Body of pancreas (tissue), 4 donors: ENCODE measurements at regions not wholly inside any gene's neighbourhood (a gene's known extent, or its start where the extent isn't known, plus 50 kb on each side); places are given as distances from the start of the nearest gene placed in this dataset.
"Not testable (repeated sequence)": the region's sequence is repeated elsewhere in the genome, so short reads cannot be mapped to it uniquely, and the experiment has no call there.

Experiments
- ATAC-seq: fragments of 150-250 bp; one replicate; pipeline ENCODE4 v1.9.1; 2016
- DNase-seq, 4 donors: peaks; one replicate each; pipeline ENCODE4 v3.0.0-alpha.2; 2019
- H3K27ac ChIP-seq, 4 donors: fragments of 200-600 bp; sonication (generic); 1 replicate in 3 of 4; 2 replicates in 1 of 4; pipeline versions ENCODE4 v1.5.1 to v1.6.1; 2016 to 2019; ENCODE audit warnings: mild to moderate bottlenecking in 1 of 4, mixed read lengths in 1 of 4, moderate library complexity in 1 of 4
- H3K27me3 ChIP-seq, 2 donors: fragments of 200-600 bp; sonication (generic); one replicate each; pipeline ENCODE4 v1.6.0; 2016; ENCODE audit warnings: mild to moderate bottlenecking in 1 of 2
- H3K36me3 ChIP-seq, 2 donors: fragments of 200-600 bp; sonication (generic); replicated peaks in 1 of 2; 2 replicates each; pipeline ENCODE4 v1.5.1; 2016; ENCODE audit warnings: low read depth in 2 of 2; ENCODE audit not compliant: insufficient read depth in 1 of 2
- H3K4me1 ChIP-seq: fragments of 200-600 bp; sonication (generic); one replicate; pipeline ENCODE4 v1.6.0; 2016
- H3K4me3 ChIP-seq, 2 donors: fragments of 200-600 bp; sonication (generic); 1 replicate in 1 of 2; 2 replicates in 1 of 2; pipeline ENCODE4 v1.5.1; 2016 to 2019
- H3K9me3 ChIP-seq, 3 donors: fragments of 200-600 bp; sonication (generic); 1 replicate in 2 of 3; 2 replicates in 1 of 3; pipeline ENCODE4 v1.5.1; 2016
- POLR2A ChIP-seq, 3 donors: fragments of 450-650 bp; IDR thresholded peaks; one replicate each; pipeline ENCODE4 v1.6.1; 2016; ENCODE audit warnings: antibody characterized with exemption in 3 of 3, mild to moderate bottlenecking in 2 of 3
- WGBS, 2 donors: methylation state at CpG; one replicate each; pipeline ENCODE4 v1.1.5; 2017; 5-methylcytosine and 5-hydroxymethylcytosine counted together
- intact Hi-C: fragments of 100-400 bp; cut with DNase I; formaldehyde crosslinking; loops from one replicate; pipeline ENCODE4 v1.15.1; 2023
- TF ChIP-seq, protein P1 (sequence below), 7 experiments: fragments of 450-650 bp in 4 of 7; fragments of 200-600 bp in 3 of 7; sonication (generic) in 3 of 7; IDR thresholded peaks; one replicate each; pipeline ENCODE4 v1.5.1; 2016 to 2019; ENCODE audit warnings: antibody characterized with exemption in 7 of 7

DNA sequence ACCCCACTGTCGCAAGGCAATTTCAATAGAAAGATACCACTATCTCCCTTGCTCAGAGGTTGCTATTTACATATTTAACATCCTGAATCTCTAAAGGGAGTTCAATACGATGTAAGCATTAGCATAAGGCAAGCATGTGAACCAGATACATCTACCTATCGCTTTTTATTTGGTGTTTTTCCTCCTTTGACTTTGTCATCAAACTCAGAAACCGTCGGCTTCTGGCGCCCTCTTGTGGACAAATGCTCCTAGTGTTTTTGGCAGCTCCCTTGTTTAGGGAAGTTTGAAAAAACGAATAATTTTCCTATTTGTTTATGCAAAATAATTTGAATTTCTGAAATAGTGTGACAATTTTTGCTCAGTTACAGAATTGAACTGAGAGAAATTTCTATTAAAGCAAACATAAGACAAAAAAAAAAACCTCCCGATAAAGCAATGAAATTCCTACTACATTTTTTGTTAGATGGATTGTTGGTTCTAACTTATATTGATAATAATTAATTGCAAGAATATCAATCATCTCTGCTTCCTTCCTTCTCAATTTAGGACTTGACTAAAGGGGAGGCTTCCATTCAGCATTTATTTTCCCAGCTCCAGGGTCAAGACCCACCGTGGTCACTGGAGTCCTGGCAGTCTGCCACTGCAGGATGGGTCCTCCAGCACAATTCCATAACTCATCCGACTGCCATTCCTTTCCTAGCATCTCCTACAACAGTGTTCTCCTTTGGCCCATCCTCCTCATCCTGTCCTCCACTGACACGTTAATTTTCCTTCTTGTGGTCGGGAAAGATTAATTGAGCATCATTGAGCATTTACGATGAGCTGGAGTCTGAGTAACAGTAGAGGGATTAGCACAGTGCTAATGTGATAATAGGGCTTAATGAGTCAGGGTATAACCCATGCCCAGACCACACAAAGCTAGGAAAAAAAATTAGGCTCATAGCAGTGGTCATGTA lies 131.8 kb upstream of the CHD1 start:
- no peak for TF ChIP-seq POLR2A (IDR thresholded peaks at IDR 0.05)
- TF ChIP-seq, protein P1, sequence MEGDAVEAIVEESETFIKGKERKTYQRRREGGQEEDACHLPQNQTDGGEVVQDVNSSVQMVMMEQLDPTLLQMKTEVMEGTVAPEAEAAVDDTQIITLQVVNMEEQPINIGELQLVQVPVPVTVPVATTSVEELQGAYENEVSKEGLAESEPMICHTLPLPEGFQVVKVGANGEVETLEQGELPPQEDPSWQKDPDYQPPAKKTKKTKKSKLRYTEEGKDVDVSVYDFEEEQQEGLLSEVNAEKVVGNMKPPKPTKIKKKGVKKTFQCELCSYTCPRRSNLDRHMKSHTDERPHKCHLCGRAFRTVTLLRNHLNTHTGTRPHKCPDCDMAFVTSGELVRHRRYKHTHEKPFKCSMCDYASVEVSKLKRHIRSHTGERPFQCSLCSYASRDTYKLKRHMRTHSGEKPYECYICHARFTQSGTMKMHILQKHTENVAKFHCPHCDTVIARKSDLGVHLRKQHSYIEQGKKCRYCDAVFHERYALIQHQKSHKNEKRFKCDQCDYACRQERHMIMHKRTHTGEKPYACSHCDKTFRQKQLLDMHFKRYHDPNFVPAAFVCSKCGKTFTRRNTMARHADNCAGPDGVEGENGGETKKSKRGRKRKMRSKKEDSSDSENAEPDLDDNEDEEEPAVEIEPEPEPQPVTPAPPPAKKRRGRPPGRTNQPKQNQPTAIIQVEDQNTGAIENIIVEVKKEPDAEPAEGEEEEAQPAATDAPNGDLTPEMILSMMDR (IDR thresholded peaks at IDR 0.05) = peak; percentile 68 to 95 (median 79)
- ATAC-seq (peak; percentile 66), DNase-seq (peak; percentile 73 to 84 (median 80))
- Histone ChIP-seq H3K27ac (no peak overlapping the region), H3K4me3 (no peak overlapping the region), H3K9me3 (no peaks in the 10 kb centered on the region), H3K4me1 (peaks cover 9% of the 10 kb centered on the region), H3K27me3 (no peaks in the 10 kb centered on the region), H3K36me3 (no peaks in the 10 kb centered on the region)
- WGBS, 2 donors = 11 to 17% methylated on average over 13 of the region's 13 CpGs
- intact Hi-C loops = no loop called here

GRCh38 chr5:99059685-99060084 lies 130.9 kb upstream of the CHD1 start:
- H3K27ac ChIP-seq = no peak overlapping the region
- H3K4me3 ChIP-seq = no peak overlapping the region
- no peaks in the 10 kb centered on the region for H3K36me3 ChIP-seq
- DNase-seq (no peak), ATAC-seq (no peak)
- TF ChIP-seq POLR2A (IDR thresholded peaks at IDR 0.05) = no peak
- TF ChIP-seq, protein P1 (IDR thresholded peaks at IDR 0.05) = no peak
- H3K4me1 ChIP-seq = peaks cover 9% of the 10 kb centered on the region
- H3K9me3 ChIP-seq = no peaks in the 10 kb centered on the region
- intact Hi-C loops = no loop called here
- H3K27me3 ChIP-seq = no peaks in the 10 kb centered on the region

DNA sequence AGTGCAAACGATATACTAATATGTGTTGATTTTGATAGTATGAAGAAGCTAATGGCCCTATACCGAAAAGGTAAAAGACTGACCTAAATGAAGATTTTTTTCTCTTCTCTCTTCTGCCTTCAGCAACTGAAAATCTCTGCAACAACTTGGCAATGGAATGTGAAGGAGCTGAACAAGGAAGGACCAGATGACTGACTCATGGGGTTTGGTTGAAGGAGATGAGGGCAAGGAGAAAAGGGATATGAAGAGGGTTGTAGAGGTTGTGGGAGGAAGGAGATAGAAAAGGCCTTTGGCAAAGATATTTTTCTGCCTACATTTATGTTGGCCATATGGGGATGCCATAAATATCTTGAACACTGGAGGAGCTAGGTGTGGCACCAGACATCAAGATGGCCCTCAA lies 129.7 kb upstream of the CHD1 start:
- Histone ChIP-seq H3K4me3 (no peak overlapping the region), H3K4me1 (peaks cover 9% of the 10 kb centered on the region), H3K36me3 (no peaks in the 10 kb centered on the region), H3K27me3 (no peaks in the 10 kb centered on the region), H3K9me3 (no peaks in the 10 kb centered on the region), H3K27ac (no peak overlapping the region)
- TF ChIP-seq, protein P1 (IDR thresholded peaks at IDR 0.05) = no peak
- no peak for TF ChIP-seq POLR2A (IDR thresholded peaks at IDR 0.05)
- DNase-seq (no peak), ATAC-seq (no peak)
- intact Hi-C loops = no loop called here
- 86 to 88% methylated on average over 2 of the region's 2 CpGs for WGBS, 2 donors

- no peaks in the 10 kb centered on the region for H3K4me1 ChIP-seq
- TF ChIP-seq, protein P1 (IDR thresholded peaks at IDR 0.05) = no peak
- no peak for TF ChIP-seq POLR2A (IDR thresholded peaks at IDR 0.05)
- DNase-seq (no peak), ATAC-seq (no peak)
- no peaks in the 10 kb centered on the region for H3K27me3 ChIP-seq
- H3K36me3 ChIP-seq = no peaks in the 10 kb centered on the region
- H3K4me3 ChIP-seq = no peak overlapping the region
- intact Hi-C loops = no loop called here
- no peak overlapping the region for H3K27ac ChIP-seq
- H3K9me3 ChIP-seq = no peaks in the 10 kb centered on the region
- 67 to 79% methylated on average over 1 of the region's 1 CpG for WGBS, 2 donors
Observed at GRCh38 chr5:99054972-99055371, 126.2 kb upstream of the CHD1 start.

- ATAC-seq = no peak
- DNase-seq = no peak
- 46 to 60% methylated on average over 4 of the region's 4 CpGs for WGBS, 2 donors
Observed at GRCh38 chr5:99045871-99046270, 117.1 kb upstream of the CHD1 start.

GRCh38 chr5:99043257-99043656 lies 114.5 kb upstream of the CHD1 start:
- DNase-seq, H3K36me3 ChIP-seq, H3K4me1 ChIP-seq, H3K9me3 ChIP-seq, H3K27me3 ChIP-seq, intact Hi-C loops, ATAC-seq, H3K4me3 ChIP-seq, H3K27ac ChIP-seq: not testable (repeated sequence)
- 83 to 87% methylated on average over 6 of the region's 6 CpGs for WGBS, 2 donors

More at GRCh38 chr5:99045871-99046270, 117.1 kb upstream of the CHD1 start:
- no peaks in the 10 kb centered on the region for H3K9me3 ChIP-seq
- no peaks in the 10 kb centered on the region for H3K36me3 ChIP-seq
- H3K27ac ChIP-seq = no peak overlapping the region
- no peak overlapping the region for H3K4me3 ChIP-seq
- no peaks in the 10 kb centered on the region for H3K27me3 ChIP-seq
- intact Hi-C loops = no loop called here
- TF ChIP-seq POLR2A (IDR thresholded peaks at IDR 0.05) = no peak
- TF ChIP-seq, protein P1 (IDR thresholded peaks at IDR 0.05) = no peak
- H3K4me1 ChIP-seq = no peaks in the 10 kb centered on the region
